ENCODE measurements at regions not wholly inside any gene's neighbourhood (a gene's known extent, or its start where the extent isn't known, plus 50 kb on each side); places are given as distances from the start of the nearest gene placed in this dataset.

GRCh38 chr5:74421377-74421776 lies 219.2 kb downstream of the ENC1 start:
- no peaks in the 10 kb centered on the region for H3K9me3 ChIP-seq (ENCODE audit: control insufficient read depth, low read length)
- no peaks in the 10 kb centered on the region for H3K27me3 ChIP-seq (replicated peaks; ENCODE audit: control insufficient read depth, insufficient read depth, low read length, poor library complexity, severe bottlenecking)
- H3K4me1 ChIP-seq (ENCODE audit: control insufficient read depth, insufficient read depth, low read length, poor library complexity, severe bottlenecking) = no peaks in the 10 kb centered on the region
- H3K36me3 ChIP-seq (ENCODE audit: control insufficient read depth, insufficient read depth, low read length) = no peaks in the 10 kb centered on the region
- H3K27ac ChIP-seq (ENCODE audit: insufficient read depth, low read length, poor library complexity, severe bottlenecking) = no peak overlapping the region
- H3K4me3 ChIP-seq (ENCODE audit: insufficient read depth, low read depth, low read length, poor library complexity, severe bottlenecking) = no peak overlapping the region
- no peak for DNase-seq

GRCh38 chr5:74420947-74421346 lies 219.6 kb downstream of the ENC1 start:
- H3K27ac ChIP-seq (ENCODE audit: insufficient read depth, low read length, poor library complexity, severe bottlenecking) = no peak overlapping the region
- H3K4me3 ChIP-seq (ENCODE audit: insufficient read depth, low read depth, low read length, poor library complexity, severe bottlenecking) = no peak overlapping the region
- no peaks in the 10 kb centered on the region for H3K27me3 ChIP-seq (replicated peaks; ENCODE audit: control insufficient read depth, insufficient read depth, low read length, poor library complexity, severe bottlenecking)
- no peak for DNase-seq
- no peaks in the 10 kb centered on the region for H3K4me1 ChIP-seq (ENCODE audit: control insufficient read depth, insufficient read depth, low read length, poor library complexity, severe bottlenecking)
- no peaks in the 10 kb centered on the region for H3K9me3 ChIP-seq (ENCODE audit: control insufficient read depth, low read length)
- H3K36me3 ChIP-seq (ENCODE audit: control insufficient read depth, insufficient read depth, low read length) = no peaks in the 10 kb centered on the region

DNA sequence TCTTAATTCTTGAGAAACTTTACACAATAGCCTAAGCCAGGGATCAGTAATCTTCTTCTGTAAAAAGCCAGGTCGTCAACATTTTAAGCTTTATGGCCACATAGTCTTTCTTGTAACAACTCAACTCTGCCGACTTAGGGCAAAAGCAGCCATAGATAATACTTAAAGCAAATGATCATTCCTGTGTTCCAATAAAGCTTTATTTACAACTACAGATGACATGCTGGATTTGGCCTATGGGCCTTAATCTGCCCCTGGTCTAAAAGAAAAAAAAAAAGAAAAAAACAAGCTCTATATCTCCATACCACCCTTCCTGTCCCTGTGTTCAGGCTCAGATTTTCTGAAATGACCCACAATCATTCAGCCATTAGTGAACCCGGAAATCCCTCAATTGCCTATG lies 220.3 kb downstream of the ENC1 start:
- no peak overlapping the region for H3K27ac ChIP-seq (ENCODE audit: insufficient read depth, low read length, poor library complexity, severe bottlenecking)
- H3K4me1 ChIP-seq (ENCODE audit: control insufficient read depth, insufficient read depth, low read length, poor library complexity, severe bottlenecking) = no peaks in the 10 kb centered on the region
- H3K36me3 ChIP-seq (ENCODE audit: control insufficient read depth, insufficient read depth, low read length) = no peaks in the 10 kb centered on the region
- no peak for DNase-seq
- H3K9me3 ChIP-seq (ENCODE audit: control insufficient read depth, low read length) = no peaks in the 10 kb centered on the region
- H3K4me3 ChIP-seq (ENCODE audit: insufficient read depth, low read depth, low read length, poor library complexity, severe bottlenecking) = no peak overlapping the region
- no peaks in the 10 kb centered on the region for H3K27me3 ChIP-seq (replicated peaks; ENCODE audit: control insufficient read depth, insufficient read depth, low read length, poor library complexity, severe bottlenecking)

DNA sequence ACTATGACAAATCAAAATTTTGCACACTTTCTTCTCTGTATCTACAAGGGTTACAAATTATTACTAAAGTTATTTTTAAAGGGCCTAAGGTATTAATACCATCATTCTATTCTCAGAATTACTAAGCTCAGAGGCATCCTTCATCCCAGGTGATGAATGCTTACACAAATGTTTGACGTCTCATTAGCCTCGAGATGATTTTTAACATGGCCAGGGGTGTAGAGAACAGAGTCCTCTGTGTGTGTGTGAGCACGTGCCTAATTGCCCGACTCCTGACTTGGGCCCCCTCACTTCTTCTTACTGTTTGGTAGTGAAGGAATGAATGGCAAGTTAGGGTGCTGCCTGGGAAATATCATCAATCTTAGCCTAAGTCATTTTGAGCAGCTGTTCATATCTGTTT lies 221.1 kb downstream of the ENC1 start:
- Histone ChIP-seq H3K27ac (ENCODE audit: insufficient read depth, low read length, poor library complexity, severe bottlenecking) (no peak overlapping the region), H3K4me3 (ENCODE audit: insufficient read depth, low read depth, low read length, poor library complexity, severe bottlenecking) (no peak overlapping the region), H3K4me1 (ENCODE audit: control insufficient read depth, insufficient read depth, low read length, poor library complexity, severe bottlenecking) (no peaks in the 10 kb centered on the region), H3K36me3 (ENCODE audit: control insufficient read depth, insufficient read depth, low read length) (no peaks in the 10 kb centered on the region), H3K9me3 (ENCODE audit: control insufficient read depth, low read length) (no peaks in the 10 kb centered on the region), H3K27me3 (replicated peaks; ENCODE audit: control insufficient read depth, insufficient read depth, low read length, poor library complexity, severe bottlenecking) (no peaks in the 10 kb centered on the region)
- no peak for DNase-seq

DNA sequence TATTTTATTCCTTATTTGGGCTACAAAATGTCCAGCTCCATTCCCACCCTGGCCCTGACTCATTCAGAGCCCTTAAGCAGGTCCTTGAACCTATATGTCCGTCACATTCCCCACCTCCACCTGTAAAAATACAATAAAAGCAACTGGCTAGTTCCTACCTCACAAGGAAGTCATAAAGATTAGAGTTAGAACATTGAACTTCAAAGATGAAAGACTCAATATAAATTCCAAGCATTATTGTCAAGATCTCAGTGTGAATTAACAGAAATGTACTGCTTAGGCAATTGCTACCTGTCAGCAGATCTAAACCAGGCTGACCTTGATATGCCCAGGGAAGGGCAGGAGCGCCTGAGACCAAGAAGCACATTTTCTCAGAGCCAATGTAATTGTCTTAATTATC lies 221.8 kb downstream of the ENC1 start:
- Histone ChIP-seq H3K36me3 (ENCODE audit: control insufficient read depth, insufficient read depth, low read length) (no peaks in the 10 kb centered on the region), H3K4me3 (ENCODE audit: insufficient read depth, low read depth, low read length, poor library complexity, severe bottlenecking) (no peak overlapping the region), H3K27ac (ENCODE audit: insufficient read depth, low read length, poor library complexity, severe bottlenecking) (no peak overlapping the region), H3K9me3 (ENCODE audit: control insufficient read depth, low read length) (no peaks in the 10 kb centered on the region), H3K4me1 (ENCODE audit: control insufficient read depth, insufficient read depth, low read length, poor library complexity, severe bottlenecking) (no peaks in the 10 kb centered on the region), H3K27me3 (replicated peaks; ENCODE audit: control insufficient read depth, insufficient read depth, low read length, poor library complexity, severe bottlenecking) (no peaks in the 10 kb centered on the region)
- no peak for DNase-seq

GRCh38 chr5:74418261-74418660 lies 222.3 kb downstream of the ENC1 start:
- Histone ChIP-seq H3K9me3 (ENCODE audit: control insufficient read depth, low read length) (no peaks in the 10 kb centered on the region), H3K4me3 (ENCODE audit: insufficient read depth, low read depth, low read length, poor library complexity, severe bottlenecking) (no peak overlapping the region), H3K27ac (ENCODE audit: insufficient read depth, low read length, poor library complexity, severe bottlenecking) (no peak overlapping the region), H3K36me3 (ENCODE audit: control insufficient read depth, insufficient read depth, low read length) (no peaks in the 10 kb centered on the region), H3K4me1 (ENCODE audit: control insufficient read depth, insufficient read depth, low read length, poor library complexity, severe bottlenecking) (no peaks in the 10 kb centered on the region), H3K27me3 (replicated peaks; ENCODE audit: control insufficient read depth, insufficient read depth, low read length, poor library complexity, severe bottlenecking) (no peaks in the 10 kb centered on the region)
- DNase-seq = no peak

DNA sequence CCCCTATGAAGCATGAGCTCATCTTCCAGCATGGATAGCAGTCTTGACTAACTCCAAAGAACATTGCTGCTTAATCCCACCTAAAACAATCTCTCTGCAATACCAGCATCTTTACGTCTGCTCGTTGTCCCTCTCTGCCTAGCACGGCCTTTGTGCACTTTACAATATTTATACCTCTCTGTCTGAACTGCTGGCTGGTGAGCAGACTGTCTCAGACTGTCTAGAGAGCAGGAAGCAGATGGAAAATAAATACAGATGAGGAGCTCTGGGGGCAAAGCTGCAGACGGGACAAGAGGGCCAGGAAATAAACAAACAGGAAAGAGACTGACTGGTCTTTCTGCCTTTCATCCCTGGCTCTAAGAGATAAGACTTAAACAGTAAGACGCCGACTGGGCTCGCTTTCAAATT lies 224.8 kb downstream of the ENC1 start:
- no peaks in the 10 kb centered on the region for H3K9me3 ChIP-seq (ENCODE audit: control insufficient read depth, low read length)

DNA sequence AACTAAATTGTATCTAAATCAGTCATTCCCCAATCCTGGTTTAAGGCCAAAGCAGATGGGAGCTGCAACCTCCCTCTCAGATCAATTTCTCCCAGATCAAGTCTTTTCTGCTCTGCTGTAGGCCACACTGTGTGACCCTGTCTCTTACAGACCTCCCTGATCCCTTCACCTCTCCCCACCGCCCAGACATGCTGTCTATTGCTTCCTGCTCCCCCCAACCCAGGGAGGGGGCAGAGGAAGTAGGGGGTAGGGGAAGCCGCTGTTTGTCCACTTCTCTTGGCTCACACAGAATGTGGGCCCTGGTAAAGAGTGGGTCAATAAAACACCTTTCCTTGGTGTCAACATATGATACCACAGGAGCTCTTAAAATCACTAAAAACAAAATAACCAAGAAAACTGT lies 226.3 kb downstream of the ENC1 start:
- Histone ChIP-seq H3K27me3 (replicated peaks; ENCODE audit: control insufficient read depth, insufficient read depth, low read length, poor library complexity, severe bottlenecking) (no peaks in the 10 kb centered on the region), H3K36me3 (ENCODE audit: control insufficient read depth, insufficient read depth, low read length) (no peaks in the 10 kb centered on the region), H3K27ac (ENCODE audit: insufficient read depth, low read length, poor library complexity, severe bottlenecking) (no peak overlapping the region), H3K9me3 (ENCODE audit: control insufficient read depth, low read length) (no peaks in the 10 kb centered on the region), H3K4me3 (ENCODE audit: insufficient read depth, low read depth, low read length, poor library complexity, severe bottlenecking) (no peak overlapping the region), H3K4me1 (ENCODE audit: control insufficient read depth, insufficient read depth, low read length, poor library complexity, severe bottlenecking) (no peaks in the 10 kb centered on the region)
- no peak for DNase-seq

More for the DNA sequence above, 224.8 kb downstream of the ENC1 start:
- H3K27me3 ChIP-seq (replicated peaks; ENCODE audit: control insufficient read depth, insufficient read depth, low read length, poor library complexity, severe bottlenecking) = no peaks in the 10 kb centered on the region
- H3K36me3 ChIP-seq (ENCODE audit: control insufficient read depth, insufficient read depth, low read length) = no peaks in the 10 kb centered on the region
- no peak overlapping the region for H3K4me3 ChIP-seq (ENCODE audit: insufficient read depth, low read depth, low read length, poor library complexity, severe bottlenecking)
- H3K27ac ChIP-seq (ENCODE audit: insufficient read depth, low read length, poor library complexity, severe bottlenecking) = no peak overlapping the region
- no peak for DNase-seq
- no peaks in the 10 kb centered on the region for H3K4me1 ChIP-seq (ENCODE audit: control insufficient read depth, insufficient read depth, low read length, poor library complexity, severe bottlenecking)

DNA sequence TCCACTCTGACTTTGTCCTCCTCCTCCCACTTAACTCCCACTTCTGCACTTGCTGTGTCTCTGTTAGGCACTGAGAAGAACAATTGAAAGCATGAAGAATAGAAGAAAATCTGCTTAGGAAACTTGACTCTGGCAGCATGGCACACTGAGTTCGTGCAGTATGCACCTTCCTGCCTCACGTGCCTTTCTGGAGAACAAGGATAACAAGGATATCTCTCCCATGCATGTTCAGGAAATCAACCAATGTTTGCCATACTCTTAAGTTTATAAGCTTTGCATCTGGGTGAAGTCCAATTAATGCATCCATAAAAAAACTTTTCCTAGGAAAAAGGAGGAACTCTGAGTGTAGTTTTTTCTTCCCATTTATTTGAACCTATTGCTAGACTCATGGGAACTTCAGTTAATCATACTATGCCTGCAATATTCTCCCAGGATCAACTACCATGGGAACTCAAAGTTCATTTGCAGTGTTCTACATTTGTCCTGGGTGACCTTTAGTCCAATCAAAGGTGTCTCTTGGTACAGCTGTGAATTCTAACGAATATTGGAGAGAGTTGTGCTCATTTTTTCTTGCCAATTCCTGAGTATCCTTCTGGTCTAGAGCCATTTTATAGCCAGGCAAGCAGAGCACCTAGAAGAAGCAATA lies 227.0 kb downstream of the ENC1 start:
- no peak for DNase-seq
- no peaks in the 10 kb centered on the region for H3K9me3 ChIP-seq (ENCODE audit: control insufficient read depth, low read length)
- H3K27ac ChIP-seq (ENCODE audit: insufficient read depth, low read length, poor library complexity, severe bottlenecking) = no peak overlapping the region
- no peaks in the 10 kb centered on the region for H3K36me3 ChIP-seq (ENCODE audit: control insufficient read depth, insufficient read depth, low read length)
- H3K27me3 ChIP-seq (replicated peaks; ENCODE audit: control insufficient read depth, insufficient read depth, low read length, poor library complexity, severe bottlenecking) = no peaks in the 10 kb centered on the region
- H3K4me3 ChIP-seq (ENCODE audit: insufficient read depth, low read depth, low read length, poor library complexity, severe bottlenecking) = no peak overlapping the region
- H3K4me1 ChIP-seq (ENCODE audit: control insufficient read depth, insufficient read depth, low read length, poor library complexity, severe bottlenecking) = no peaks in the 10 kb centered on the region

DNA sequence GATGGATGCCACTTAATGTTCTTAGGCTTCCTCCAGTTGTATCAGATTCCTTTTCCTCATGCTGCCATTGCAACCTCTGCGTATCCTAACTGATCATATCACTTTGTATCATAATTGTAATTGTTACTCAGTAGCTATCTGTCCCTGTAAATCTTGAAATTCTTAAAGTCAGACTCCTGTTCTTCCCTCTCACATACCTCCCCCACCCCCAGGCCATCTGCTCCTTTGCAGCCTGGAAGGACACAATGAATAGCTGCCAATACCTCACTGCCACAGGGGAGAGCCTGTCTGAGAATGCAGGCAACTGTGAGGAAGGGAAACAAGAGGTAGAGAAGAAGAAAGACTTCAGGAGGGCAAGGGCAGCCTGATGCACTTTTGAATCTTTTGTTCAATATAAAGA lies 228.5 kb downstream of the ENC1 start:
- Histone ChIP-seq H3K4me3 (ENCODE audit: insufficient read depth, low read depth, low read length, poor library complexity, severe bottlenecking) (no peak overlapping the region), H3K27me3 (replicated peaks; ENCODE audit: control insufficient read depth, insufficient read depth, low read length, poor library complexity, severe bottlenecking) (no peaks in the 10 kb centered on the region), H3K27ac (ENCODE audit: insufficient read depth, low read length, poor library complexity, severe bottlenecking) (no peak overlapping the region), H3K4me1 (ENCODE audit: control insufficient read depth, insufficient read depth, low read length, poor library complexity, severe bottlenecking) (no peaks in the 10 kb centered on the region), H3K9me3 (ENCODE audit: control insufficient read depth, low read length) (no peaks in the 10 kb centered on the region), H3K36me3 (ENCODE audit: control insufficient read depth, insufficient read depth, low read length) (no peaks in the 10 kb centered on the region)
- DNase-seq = no peak

Data from effector memory CD4-positive, alpha-beta T cell (primary cell).